ENCODE measurements at regions not wholly inside any gene's neighbourhood (a gene's known extent, or its start where the extent isn't known, plus 50 kb on each side); places are given as distances from the start of the nearest gene placed in this dataset.

GRCh38 chr12:47560415-47560814, 145.4 kb downstream of the RPAP3 start:
- no peak for DNase-seq (ENCODE audit: low read depth)

- DNase-seq (ENCODE audit: low read depth), result no peak
Measured at GRCh38 chr12:47558625-47559345, 147.0 kb downstream of the RPAP3 start.

GRCh38 chr12:47557386-47557785, 148.4 kb downstream of the RPAP3 start:
- no peak for DNase-seq (ENCODE audit: low read depth)

GRCh38 chr12:47556261-47557030, 149.4 kb downstream of the RPAP3 start:
- no peak for DNase-seq (ENCODE audit: low read depth)

GRCh38 chr12:47554046-47554653, 151.7 kb downstream of the RPAP3 start:
- DNase-seq (ENCODE audit: low read depth), result peak; percentile 6

- no peak for DNase-seq (ENCODE audit: low read depth)
Measured at GRCh38 chr12:47553266-47553665, 152.6 kb downstream of the RPAP3 start.

GRCh38 chr12:47551426-47551851, 154.4 kb downstream of the RPAP3 start:
- peak; percentile 76 for DNase-seq (ENCODE audit: low read depth)

GRCh38 chr12:47549258-47549657, 156.6 kb downstream of the RPAP3 start:
- DNase-seq (ENCODE audit: low read depth), result peak; percentile 29

GRCh38 chr12:47548401-47548800, 157.4 kb downstream of the RPAP3 start:
- DNase-seq (ENCODE audit: low read depth), result no peak

GRCh38 chr12:47547077-47547476, 158.8 kb downstream of the RPAP3 start:
- DNase-seq (ENCODE audit: low read depth), result peak; percentile 42

GRCh38 chr12:47545938-47546609, 159.8 kb downstream of the RPAP3 start:
- DNase-seq (ENCODE audit: low read depth), result no peak

GRCh38 chr12:47534695-47535094, 171.1 kb downstream of the RPAP3 start:
- DNase-seq (ENCODE audit: low read depth), result peak; percentile 17

GRCh38 chr12:47530050-47530449, 175.8 kb downstream of the RPAP3 start:
- DNase-seq (ENCODE audit: low read depth), result no peak

- DNase-seq (ENCODE audit: low read depth), result no peak
Measured at GRCh38 chr12:47527816-47528215, 178.0 kb downstream of the RPAP3 start.

GRCh38 chr12:47520029-47520428, 185.8 kb downstream of the RPAP3 start:
- DNase-seq (ENCODE audit: low read depth), result no peak

GRCh38 chr12:47517122-47517521, 188.7 kb downstream of the RPAP3 start:
- DNase-seq (ENCODE audit: low read depth), result no peak

- peak; percentile 90 for DNase-seq (ENCODE audit: low read depth)
Measured at GRCh38 chr12:47509398-47509851, 196.4 kb downstream of the RPAP3 start.

- no peak for DNase-seq (ENCODE audit: low read depth)
Measured at GRCh38 chr12:47507221-47507620, 198.6 kb downstream of the RPAP3 start.

GRCh38 chr12:47504775-47505446, 200.9 kb downstream of the RPAP3 start:
- peak; percentile 67 for DNase-seq (ENCODE audit: low read depth)

- no peak for DNase-seq (ENCODE audit: low read depth)
Measured at GRCh38 chr12:47493801-47494200, 212.0 kb downstream of the RPAP3 start.

- no peak for DNase-seq (ENCODE audit: low read depth)
Measured at GRCh38 chr12:47491516-47492305, 214.1 kb downstream of the RPAP3 start.
